ENCODE measurements at regions not wholly inside any gene's neighbourhood (a gene's known extent, or its start where the extent isn't known, plus 50 kb on each side); places are given as distances from the start of the nearest gene placed in this dataset.
"Not testable (repeated sequence)": the region's sequence is repeated elsewhere in the genome, so short reads cannot be mapped to it uniquely, and the experiment has no call there.

- not testable (repeated sequence) for DNase-seq (ENCODE audit: low read depth in 2 of 3, low spot score in 2 of 3)
These were observed 1643.7 kb downstream of the SPATA31A7 start for GRCh38 chr9:62833323-62834200.

- DNase-seq (ENCODE audit: low read depth in 2 of 3, low spot score in 2 of 3): peak in 2 of 3 experiments; percentile 23 to 43
These were observed 1647.5 kb downstream of the SPATA31A7 start for GRCh38 chr9:62837254-62837911.

- DNase-seq (ENCODE audit: low read depth in 2 of 3, low spot score in 2 of 3): peak; percentile 95 to 97 (median 96)
These were observed 1648.3 kb downstream of the SPATA31A7 start for GRCh38 chr9:62838024-62838718.

- DNase-seq (ENCODE audit: low read depth in 2 of 3, low spot score in 2 of 3): not testable (repeated sequence)
These were observed 1649.3 kb downstream of the SPATA31A7 start for GRCh38 chr9:62839168-62839567.

GRCh38 chr9:62843145-62843544 lies 1653.3 kb downstream of the SPATA31A7 start:
- DNase-seq (ENCODE audit: low read depth in 2 of 3, low spot score in 2 of 3): not testable (repeated sequence)

GRCh38 chr9:62843706-62844290 lies 1654.0 kb downstream of the SPATA31A7 start:
- not testable (repeated sequence) for DNase-seq (ENCODE audit: low read depth in 2 of 3, low spot score in 2 of 3)

- DNase-seq (ENCODE audit: low read depth in 2 of 3, low spot score in 2 of 3): not testable (repeated sequence)
These were observed 1654.9 kb downstream of the SPATA31A7 start for GRCh38 chr9:62844681-62845185.

- DNase-seq (ENCODE audit: low read depth in 2 of 3, low spot score in 2 of 3): not testable (repeated sequence)
These were observed 1658.4 kb downstream of the SPATA31A7 start for GRCh38 chr9:62848258-62848657.

GRCh38 chr9:62849991-62850390 lies 1660.2 kb downstream of the SPATA31A7 start:
- not testable (repeated sequence) for DNase-seq (ENCODE audit: low read depth in 2 of 3, low spot score in 2 of 3)

- DNase-seq (ENCODE audit: low read depth in 2 of 3, low spot score in 2 of 3): not testable (repeated sequence)
These were observed 1667.4 kb downstream of the SPATA31A7 start for GRCh38 chr9:62857280-62857679.

GRCh38 chr9:62858240-62858639 lies 1668.4 kb downstream of the SPATA31A7 start:
- not testable (repeated sequence) for DNase-seq (ENCODE audit: low read depth in 2 of 3, low spot score in 2 of 3)

GRCh38 chr9:62860939-62861860 lies 1671.4 kb downstream of the SPATA31A7 start:
- DNase-seq (ENCODE audit: low read depth in 2 of 3, low spot score in 2 of 3): not testable (repeated sequence)

- not testable (repeated sequence) for DNase-seq (ENCODE audit: low read depth in 2 of 3, low spot score in 2 of 3)
These were observed 1672.3 kb downstream of the SPATA31A7 start for GRCh38 chr9:62862180-62862579.

GRCh38 chr9:62863319-62863718 lies 1673.5 kb downstream of the SPATA31A7 start:
- not testable (repeated sequence) for DNase-seq (ENCODE audit: low read depth in 2 of 3, low spot score in 2 of 3)

GRCh38 chr9:62863867-62864266 lies 1674.0 kb downstream of the SPATA31A7 start:
- not testable (repeated sequence) for DNase-seq (ENCODE audit: low read depth in 2 of 3, low spot score in 2 of 3)

GRCh38 chr9:62864481-62865469 lies 1674.9 kb downstream of the SPATA31A7 start:
- DNase-seq (ENCODE audit: low read depth in 2 of 3, low spot score in 2 of 3): not testable (repeated sequence)

- not testable (repeated sequence) for DNase-seq (ENCODE audit: low read depth in 2 of 3, low spot score in 2 of 3)
These were observed 1679.2 kb downstream of the SPATA31A7 start for GRCh38 chr9:62869061-62869460.

GRCh38 chr9:62871765-62872164 lies 1681.9 kb downstream of the SPATA31A7 start:
- not testable (repeated sequence) for DNase-seq (ENCODE audit: low read depth in 2 of 3, low spot score in 2 of 3)

All from activated CD8-positive, alpha-beta memory T cell treated with anti-CD3 and anti-CD28 coated beads for 48 hours (primary cell).